Esophagus squamous epithelium (tissue), 5 donors: ENCODE measurements at regions not wholly inside any gene's neighbourhood (a gene's known extent, or its start where the extent isn't known, plus 50 kb on each side); places are given as distances from the start of the nearest gene placed in this dataset.
"Not testable (repeated sequence)": the region's sequence is repeated elsewhere in the genome, so short reads cannot be mapped to it uniquely, and the experiment has no call there.

Experiments used
- DNase-seq: peaks from one replicate; lab custom pipeline; 2025; lab: John Stamatoyannopoulos, UW
- H3K27ac ChIP-seq, 4 donors: fragments of 200-600 bp; sonication (generic); one replicate each; pipeline ENCODE4 v1.5.1; 2016 to 2019; ENCODE audit warnings: mild to moderate bottlenecking in 1 of 4
- H3K27me3 ChIP-seq, 4 donors: fragments of 200-600 bp; sonication (generic); 1 replicate in 3 of 4; 2 replicates in 1 of 4; pipeline versions ENCODE4 v1.5.1 to v1.6.0; 2017 to 2021; ENCODE audit warnings: antibody characterized with exemption in 1 of 4
- H3K36me3 ChIP-seq, 3 donors: fragments of 200-600 bp; sonication (generic); one replicate each; pipeline ENCODE4 v1.5.1; 2016 to 2019
- H3K4me1 ChIP-seq, 3 donors: fragments of 200-600 bp; sonication (generic); one replicate each; pipeline ENCODE4 v1.5.1; 2017 to 2019
- H3K4me3 ChIP-seq, 4 donors: fragments of 200-600 bp; sonication (generic); 1 replicate in 3 of 4; 2 replicates in 1 of 4; pipeline ENCODE4 v1.5.1; 2016 to 2019; ENCODE audit warnings: mild to moderate bottlenecking in 2 of 4, moderate library complexity in 1 of 4
- H3K9me3 ChIP-seq, 3 donors: fragments of 200-600 bp; sonication (generic); one replicate each; pipeline ENCODE4 v1.5.1; 2016 to 2019
- CTCF ChIP-seq, 6 experiments: fragments of 450-650 bp in 4 of 6; fragments of 200-600 bp in 2 of 6; sonication (generic) in 2 of 6; IDR thresholded peaks; one replicate each; pipeline ENCODE4 v1.5.1; 2016 to 2019; ENCODE audit warnings: antibody characterized with exemption in 6 of 6, mild to moderate bottlenecking in 4 of 6, moderate library complexity in 4 of 6
- POLR2A ChIP-seq, 4 donors: fragments of 450-650 bp; IDR thresholded peaks; one replicate each; pipeline ENCODE4 v1.6.1; 2017; ENCODE audit warnings: antibody characterized with exemption in 4 of 4, mild to moderate bottlenecking in 4 of 4, moderate library complexity in 3 of 4
- WGBS, 2 donors: methylation state at CpG; one replicate each; pipeline ENCODE4 v1.1.5; 2018; 5-methylcytosine and 5-hydroxymethylcytosine counted together
- intact Hi-C: fragments of 100-400 bp; cut with DNase I; formaldehyde crosslinking; loops from one replicate; pipeline ENCODE4 v1.15.0; 2022
- donor health status: DM: yes; HTN: yes; CAD: no.

- WGBS, 2 donors = 75 to 80% methylated on average over 7 to 9 of the region's 9 CpGs
- H3K27ac ChIP-seq = no peak overlapping the region
- DNase-seq = no peak
- H3K4me3 ChIP-seq = no peak overlapping the region
- H3K9me3 ChIP-seq = no peaks in the 10 kb centered on the region
- H3K27me3 ChIP-seq = peaks cover 0 to 63% (median 0%) of the 10 kb centered on the region in 4 donors
- TF ChIP-seq CTCF (IDR thresholded peaks at IDR 0.05) = no peak
- no peak for TF ChIP-seq POLR2A (IDR thresholded peaks at IDR 0.05)
- intact Hi-C loops = no loop called here
- H3K4me1 ChIP-seq = no peaks in the 10 kb centered on the region
- H3K36me3 ChIP-seq = no peaks in the 10 kb centered on the region
Observed at GRCh38 chr7:3175285-3175902, 125.7 kb upstream of the SDK1 start.

- peaks cover 0 to 4% (median 0%) of the 10 kb centered on the region in 3 donors for H3K4me1 ChIP-seq
- no peak overlapping the region for H3K4me3 ChIP-seq
- H3K27me3 ChIP-seq = peaks cover 0 to 63% (median 0%) of the 10 kb centered on the region in 4 donors
- TF ChIP-seq POLR2A (IDR thresholded peaks at IDR 0.05) (no peak), CTCF (IDR thresholded peaks at IDR 0.05) (no peak)
- intact Hi-C loops = no loop called here
- H3K27ac ChIP-seq = no peak overlapping the region
- no peak for DNase-seq
- H3K36me3 ChIP-seq = no peaks in the 10 kb centered on the region
- WGBS, 2 donors = 54 to 76% methylated on average over 9 to 10 of the region's 10 CpGs
- no peaks in the 10 kb centered on the region for H3K9me3 ChIP-seq
Observed at GRCh38 chr7:3176112-3177000, 124.7 kb upstream of the SDK1 start.

GRCh38 chr7:3177271-3177670 is 123.8 kb upstream of the SDK1 start:
- DNase-seq = no peak
- Histone ChIP-seq H3K4me3 (no peak overlapping the region), H3K4me1 (peaks cover 0 to 9% (median 0%) of the 10 kb centered on the region in 3 donors), H3K36me3 (no peaks in the 10 kb centered on the region), H3K27ac (no peak overlapping the region), H3K9me3 (no peaks in the 10 kb centered on the region), H3K27me3 (peaks cover 0 to 59% (median 0%) of the 10 kb centered on the region in 4 donors)
- no peak for TF ChIP-seq POLR2A (IDR thresholded peaks at IDR 0.05)
- no peak for TF ChIP-seq CTCF (IDR thresholded peaks at IDR 0.05)
- whole genome bisulfite sequencing, 2 donors = 71 to 76% methylated on average over 2 of the region's 2 CpGs
- intact Hi-C loops = no loop called here

- H3K27ac ChIP-seq = no peak overlapping the region
- peaks cover 0 to 57% (median 0%) of the 10 kb centered on the region in 4 donors for H3K27me3 ChIP-seq
- intact Hi-C loops = no loop called here
- H3K9me3 ChIP-seq = peaks cover 0 to 6% (median 0%) of the 10 kb centered on the region in 3 donors
- WGBS, 2 donors = 67 to 85% methylated on average over 4 to 8 of the region's 8 CpGs
- H3K4me3 ChIP-seq = no peak overlapping the region
- TF ChIP-seq CTCF (IDR thresholded peaks at IDR 0.05) = no peak
- no peak for TF ChIP-seq POLR2A (IDR thresholded peaks at IDR 0.05)
- peaks cover 0 to 9% (median 0%) of the 10 kb centered on the region in 3 donors for H3K4me1 ChIP-seq
- H3K36me3 ChIP-seq = no peaks in the 10 kb centered on the region
- DNase-seq = no peak
Observed at GRCh38 chr7:3179456-3179855, 121.6 kb upstream of the SDK1 start.

GRCh38 chr7:3180604-3181003 is 120.4 kb upstream of the SDK1 start:
- Histone ChIP-seq H3K4me1 (peaks cover 0 to 9% (median 0%) of the 10 kb centered on the region in 3 donors), H3K27me3 (peaks cover 0 to 46% (median 0%) of the 10 kb centered on the region in 4 donors), H3K4me3 (no peak overlapping the region), H3K27ac (no peak overlapping the region), H3K36me3 (no peaks in the 10 kb centered on the region), H3K9me3 (peaks cover 0 to 6% (median 0%) of the 10 kb centered on the region in 3 donors)
- DNase-seq = no peak
- no peak for TF ChIP-seq CTCF (IDR thresholded peaks at IDR 0.05)
- intact Hi-C loops = no loop called here
- WGBS, 2 donors = 74 to 75% methylated on average over 8 of the region's 8 CpGs

GRCh38 chr7:3182055-3182454 is 119.0 kb upstream of the SDK1 start:
- DNase-seq, intact Hi-C loops, H3K36me3 ChIP-seq, H3K4me3 ChIP-seq, H3K27ac ChIP-seq, H3K4me1 ChIP-seq, H3K9me3 ChIP-seq: not testable (repeated sequence)
- H3K27me3 ChIP-seq = peaks cover 0 to 43% (median 0%) of the 10 kb centered on the region in 4 donors
- 74 to 77% methylated on average over 4 of the region's 4 CpGs for WGBS, 2 donors
